Left cardiac atrium (tissue), 4 donors: ENCODE measurements at regions not wholly inside any gene's neighbourhood (a gene's known extent, or its start where the extent isn't known, plus 50 kb on each side); places are given as distances from the start of the nearest gene placed in this dataset.
"Not testable (repeated sequence)": the region's sequence is repeated elsewhere in the genome, so short reads cannot be mapped to it uniquely, and the experiment has no call there.

Experiments used
- ATAC-seq, 2 donors: fragments of 200-7000 bp; cut with Tn5 transposase; one replicate each; pipeline ENCODE4 v1.9.1; 2020; ENCODE audit warnings: mild to moderate bottlenecking in 2 of 2, moderate library complexity in 2 of 2
- DNase-seq: peaks from one replicate; pipeline ENCODE4 v3.0.0-alpha.2; 2020
- intact Hi-C, 2 donors: fragments of 100-400 bp; cut with DNase I; formaldehyde crosslinking; loops; one replicate each; pipeline versions ENCODE4 v1.14.1 to v1.15.1; 2022 to 2023
- donor health status: DM: no; HTN: yes; CAD: no.
- donor health status: DM: no; HTN: yes; CAD: no; lungs with severe emphysema.
- donor health status: DM: yes; HTN: yes; CAD: no.
- donor health status: Dilated cardiomyopathy.

- ATAC-seq (no peak), DNase-seq (no peak)
- intact Hi-C loops: no loop called here
Measured at GRCh38 chr5:135776457-135776856, 58.0 kb upstream of the SLC25A48 start.

DNA sequence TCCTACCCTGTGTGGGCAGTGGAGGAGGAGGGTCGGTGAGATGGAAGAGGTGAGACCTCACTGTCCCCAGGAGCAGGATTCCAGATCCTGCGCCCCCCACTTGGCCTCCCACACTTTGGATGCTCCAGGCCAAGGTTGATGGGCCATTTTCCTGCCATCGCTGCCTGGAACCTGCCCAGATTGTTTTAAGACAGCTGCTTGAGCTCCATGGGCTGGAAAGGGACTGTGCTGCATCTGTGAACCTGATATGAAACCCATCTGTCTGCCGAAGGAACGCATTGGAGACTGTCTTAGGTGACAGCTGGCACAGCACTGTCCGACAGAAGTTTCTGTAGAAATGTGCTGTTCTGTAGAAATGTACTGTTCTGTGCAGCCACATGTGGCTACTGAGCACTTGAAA, 72.7 kb upstream of the SLC25A48 start:
- no peak for DNase-seq
- no peak for ATAC-seq
- intact Hi-C loops: no loop called here

GRCh38 chr5:135759149-135759784, 75.2 kb upstream of the SLC25A48 start:
- ATAC-seq (no peak), DNase-seq (no peak)
- intact Hi-C loops: no loop called here

GRCh38 chr5:135753990-135754389, 80.5 kb upstream of the SLC25A48 start:
- intact Hi-C loops: no loop called here
- no peak for ATAC-seq
- no peak for DNase-seq

DNA sequence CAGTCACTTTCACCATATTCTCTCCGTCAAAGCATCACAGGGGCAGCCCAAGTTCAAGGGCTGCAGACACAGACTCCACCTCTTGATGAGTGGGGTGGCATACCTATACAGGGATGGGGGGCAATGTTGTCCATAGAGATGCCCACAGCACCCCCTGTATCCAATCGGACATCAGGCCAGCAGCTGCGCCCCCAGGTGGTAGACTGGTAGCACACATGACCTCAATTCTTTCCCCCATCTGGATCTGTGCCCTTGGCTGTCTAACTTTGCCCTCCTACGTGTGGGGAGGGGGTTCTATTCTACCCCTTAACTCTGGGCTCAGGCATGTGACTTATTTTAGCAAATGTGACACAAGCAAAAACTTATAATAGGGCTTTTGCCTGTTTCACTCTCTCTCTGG, 84.0 kb upstream of the SLC25A48 start:
- no peak for ATAC-seq
- DNase-seq: no peak
- intact Hi-C loops: no loop called here

DNA sequence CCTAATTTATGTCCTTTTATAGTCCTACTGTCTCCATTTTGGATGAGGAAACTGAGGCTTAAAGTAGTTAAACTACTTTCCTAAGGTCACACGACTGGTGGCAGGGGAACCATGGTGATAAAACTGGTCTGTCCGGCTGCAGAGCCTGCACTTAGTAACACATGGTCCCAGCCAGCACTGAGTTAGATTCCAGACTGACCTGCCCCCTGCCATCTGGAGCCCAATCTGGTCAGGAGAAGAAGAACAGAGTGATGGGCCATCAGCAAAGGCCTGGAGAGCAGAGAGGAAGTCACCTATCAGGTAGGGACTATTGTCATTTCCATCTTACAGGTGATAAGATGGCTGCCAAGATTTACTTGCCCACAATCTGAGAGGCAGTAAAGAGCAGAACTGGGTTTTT, 86.6 kb upstream of the SLC25A48 start:
- intact Hi-C loops: no loop called here
- DNase-seq (no peak), ATAC-seq (no peak)

DNA sequence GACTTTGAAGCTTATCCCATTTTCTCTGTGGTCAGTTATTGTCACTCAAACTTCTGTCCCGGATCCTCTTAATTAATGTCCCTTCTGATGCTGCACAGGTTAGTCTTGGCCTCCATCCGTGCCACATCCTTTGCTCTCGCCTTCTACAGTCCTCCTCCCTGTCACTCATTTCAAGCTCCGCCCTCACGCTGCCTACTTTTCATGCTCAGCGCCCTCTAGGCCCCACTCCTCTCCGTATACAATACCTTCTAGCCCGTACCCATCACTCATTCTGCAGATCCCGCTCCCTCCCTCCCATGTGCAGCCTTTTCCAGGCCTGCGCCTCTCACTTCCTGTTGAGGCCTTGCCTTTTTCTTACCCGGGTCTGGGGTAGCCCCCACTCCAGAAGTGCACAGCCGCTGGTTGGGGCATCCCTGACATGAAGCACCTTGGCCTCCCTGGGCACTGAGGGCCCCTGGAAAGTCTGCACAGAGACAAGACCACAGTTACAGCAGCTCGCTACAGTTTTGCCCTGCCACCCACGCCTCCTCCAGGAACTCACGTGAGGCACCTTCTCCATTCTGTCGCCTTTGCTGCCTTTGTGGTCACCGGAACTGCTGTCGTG, 88.5 kb upstream of the SLC25A48 start:
- no peak for DNase-seq
- no peak for ATAC-seq
- intact Hi-C loops: no loop called here

GRCh38 chr5:135743705-135744411, 90.6 kb upstream of the SLC25A48 start:
- DNase-seq: no peak
- intact Hi-C loops: no loop called here
- no peak for ATAC-seq

DNA sequence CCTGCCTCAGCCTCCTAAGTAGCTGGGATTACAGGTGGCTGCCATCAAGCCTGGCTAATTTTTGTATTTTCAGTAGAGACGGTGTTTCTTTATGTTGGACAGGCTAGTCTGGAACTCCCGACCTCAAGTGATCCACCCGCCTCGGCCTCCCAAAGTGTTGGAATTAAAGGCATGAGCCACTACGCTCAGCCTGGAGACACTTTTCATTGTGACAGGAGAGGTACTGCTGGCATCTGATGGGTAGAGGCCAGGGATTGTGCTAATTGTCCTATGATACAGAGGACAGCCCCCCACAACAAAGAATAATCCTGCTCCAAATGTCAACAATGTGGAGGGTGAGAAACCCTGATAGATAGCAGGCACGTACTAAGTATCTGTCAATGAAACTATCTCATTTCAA, 91.3 kb upstream of the SLC25A48 start:
- peak in 1 of 2 donors; percentile 38 for ATAC-seq
- DNase-seq: no peak
- intact Hi-C loops: no loop called here

- ATAC-seq, intact Hi-C loops, DNase-seq: not testable (repeated sequence)
Measured at GRCh38 chr5:135742240-135742639, 92.2 kb upstream of the SLC25A48 start.

- ATAC-seq (no peak), DNase-seq (no peak)
- intact Hi-C loops: no loop called here
Measured at GRCh38 chr5:135741040-135741439, 93.4 kb upstream of the SLC25A48 start.

DNA sequence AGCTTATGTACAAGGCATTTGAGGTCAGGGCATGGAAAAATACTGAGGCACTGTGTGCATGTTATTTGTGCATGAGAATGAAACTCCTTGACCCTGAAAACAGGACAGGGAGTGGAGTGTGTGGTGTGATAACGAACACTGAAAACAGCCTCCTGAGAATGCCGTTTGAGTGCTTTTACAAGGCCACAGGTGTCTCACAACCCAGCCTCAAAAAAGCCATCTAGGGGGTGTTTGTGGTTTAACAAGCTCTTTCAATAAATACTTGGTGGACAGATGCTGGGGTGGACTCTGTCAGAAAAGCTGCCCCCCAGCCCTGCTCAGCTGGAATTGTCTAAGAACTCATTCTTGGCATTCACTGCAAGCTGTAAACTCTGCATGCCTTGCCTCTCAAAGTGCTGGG, 94.0 kb upstream of the SLC25A48 start:
- intact Hi-C loops: no loop called here
- no peak for DNase-seq

GRCh38 chr5:135739383-135739981, 95.0 kb upstream of the SLC25A48 start:
- no peak for DNase-seq
- ATAC-seq: peak in 1 of 2 donors; percentile 23
- intact Hi-C loops: loop anchor here in 1 of 2 donors (5.0 kb wide), 1 partner anchor 88 kb away; no protein-coding TSS in a partner anchor

More for the DNA sequence above, 94.0 kb upstream of the SLC25A48 start:
- no peak for ATAC-seq

- intact Hi-C loops: loop anchor here in 1 of 2 donors (5.0 kb wide), 1 partner anchor 89 kb away; no protein-coding TSS in a partner anchor
- DNase-seq (no peak), ATAC-seq (no peak)
Measured at GRCh38 chr5:135738564-135738875, 95.9 kb upstream of the SLC25A48 start.

DNA sequence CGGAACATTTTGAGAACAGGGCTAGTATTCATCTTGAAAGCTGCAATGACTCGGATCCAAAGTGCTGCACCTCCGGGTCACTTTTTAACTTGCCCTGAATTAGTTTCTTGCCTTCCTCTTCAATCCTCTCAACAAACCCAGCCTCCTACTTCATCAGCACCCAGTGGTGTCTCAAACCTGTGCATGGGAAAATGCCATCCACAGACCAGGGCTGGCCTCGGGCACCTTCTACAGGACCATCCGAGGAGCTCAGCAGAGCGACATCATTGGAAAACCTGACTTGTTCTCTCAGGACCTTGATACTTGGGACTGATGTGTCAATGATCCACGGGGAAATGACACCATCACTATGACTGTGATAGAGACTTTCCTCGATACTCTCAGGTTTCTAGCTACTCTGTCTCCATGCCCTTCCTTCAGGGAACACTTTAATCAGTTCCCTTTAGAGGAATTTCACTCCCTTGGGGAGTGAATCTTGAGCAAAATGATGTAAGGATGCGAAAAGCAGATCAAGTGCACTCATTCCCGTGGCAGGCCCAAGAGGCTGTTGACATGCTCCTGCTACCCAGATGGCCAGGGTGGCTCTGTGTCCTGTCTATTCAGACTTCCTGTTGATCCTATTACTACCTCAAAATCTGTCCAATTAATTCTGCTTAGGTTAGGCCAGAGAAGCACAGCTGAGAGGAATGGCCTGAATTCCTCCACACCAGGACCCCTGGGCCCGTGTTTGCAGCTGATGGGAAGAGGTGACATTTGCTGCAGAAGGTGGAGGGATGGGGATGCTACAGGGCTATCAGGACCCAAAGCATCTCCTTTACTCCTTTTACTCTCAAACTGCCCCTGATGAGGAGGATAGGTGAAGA, 96.5 kb upstream of the SLC25A48 start:
- intact Hi-C loops: loop anchor here in 1 of 2 donors (5.0 kb wide), 1 partner anchor 89 kb away; no protein-coding TSS in a partner anchor
- DNase-seq (no peak), ATAC-seq (no peak)

GRCh38 chr5:135736952-135737351, 97.5 kb upstream of the SLC25A48 start:
- not testable (repeated sequence) for ATAC-seq, DNase-seq
- intact Hi-C loops: loop anchor here in 1 of 2 donors (5.0 kb wide), 1 partner anchor 90 kb away; no protein-coding TSS in a partner anchor

GRCh38 chr5:135735831-135736230, 98.6 kb upstream of the SLC25A48 start:
- intact Hi-C loops: loop anchor here in 1 of 2 donors (5.0 kb wide), 1 partner anchor 91 kb away; no protein-coding TSS in a partner anchor
- no peak for DNase-seq
- ATAC-seq: no peak

- intact Hi-C loops: loop anchor here in 1 of 2 donors (5.0 kb wide), 1 partner anchor 92 kb away; no protein-coding TSS in a partner anchor
- ATAC-seq, DNase-seq: not testable (repeated sequence)
Measured at GRCh38 chr5:135734956-135735355, 99.5 kb upstream of the SLC25A48 start.

- DNase-seq, ATAC-seq, intact Hi-C loops: not testable (repeated sequence)
Measured at GRCh38 chr5:135731034-135731433, 103.4 kb upstream of the SLC25A48 start.
